KMS-11 (cell line): ENCODE measurements at regions not wholly inside any gene's neighbourhood (a gene's known extent, or its start where the extent isn't known, plus 50 kb on each side); places are given as distances from the start of the nearest gene placed in this dataset.

Experiments
- H2AFZ ChIP-seq: fragments of 200-600 bp; sonication (generic); 2 replicates; pipeline ENCODE4 v1.6.1; 2016; ENCODE audit warnings: antibody characterized with exemption, mixed run types, low read depth
- H3K27ac ChIP-seq: fragments of 200-600 bp; sonication (generic); 2 replicates; pipeline ENCODE4 v1.6.1; 2016; ENCODE audit warnings: mild to moderate bottlenecking, mixed run types
- H3K27me3 ChIP-seq: fragments of 200-600 bp; sonication (generic); 2 replicates; pipeline ENCODE4 v1.6.1; 2017; ENCODE audit warnings: mild to moderate bottlenecking, low read depth, mixed run types, moderate library complexity; ENCODE audit not compliant: insufficient read depth
- H3K36me3 ChIP-seq: fragments of 200-600 bp; sonication (generic); 2 replicates; pipeline ENCODE4 v1.6.1; 2017; ENCODE audit warnings: mild to moderate bottlenecking, mixed run types; ENCODE audit not compliant: insufficient read depth
- H3K4me1 ChIP-seq: fragments of 200-600 bp; sonication (generic); 2 replicates; pipeline ENCODE4 v1.6.1; 2016; ENCODE audit warnings: mild to moderate bottlenecking, low read depth, mixed run types; ENCODE audit not compliant: poor library complexity, severe bottlenecking
- H3K4me2 ChIP-seq: fragments of 200-600 bp; sonication (generic); 2 replicates; pipeline ENCODE4 v1.7.0; 2016; ENCODE audit warnings: mild to moderate bottlenecking, mixed run types
- H3K4me3 ChIP-seq: fragments of 200-600 bp; sonication (generic); IDR thresholded peaks from 2 replicates; pipeline ENCODE4 v1.6.1; 2017; ENCODE audit warnings: low read depth, low read length, mixed read lengths; ENCODE audit not compliant: insufficient read depth
- H3K79me2 ChIP-seq: fragments of 200-600 bp; sonication (generic); 2 replicates; pipeline ENCODE4 v1.6.1; 2016; ENCODE audit warnings: low read depth, mixed run types; ENCODE audit not compliant: insufficient read depth
- H3K9ac ChIP-seq: fragments of 200-600 bp; sonication (generic); 2 replicates; pipeline ENCODE4 v1.6.1; 2016; ENCODE audit warnings: mild to moderate bottlenecking, mixed run types
- H4K20me1 ChIP-seq: fragments of 200-600 bp; sonication (generic); 2 replicates; pipeline ENCODE4 v1.6.1; 2016; ENCODE audit warnings: mild to moderate bottlenecking, mixed run types; ENCODE audit not compliant: insufficient read depth
- CTCF ChIP-seq: fragments of 200-600 bp; sonication (generic); conservative IDR thresholded peaks from 2 replicates; pipeline ENCODE4 v1.6.1; 2017; ENCODE audit warnings: low read depth, mild to moderate bottlenecking, antibody characterized with exemption, low read length, moderate library complexity, mixed read lengths

- no peaks in the 10 kb centered on the region for H4K20me1 ChIP-seq
- no peak overlapping the region for H3K27ac ChIP-seq
- no peak overlapping the region for H3K4me3 ChIP-seq
- TF ChIP-seq CTCF: no peak
- no peaks in the 10 kb centered on the region for H3K36me3 ChIP-seq
- H2AFZ ChIP-seq: no peak overlapping the region
- H3K27me3 ChIP-seq: no peaks in the 10 kb centered on the region
- H3K79me2 ChIP-seq: no peaks in the 10 kb centered on the region
- H3K9ac ChIP-seq: no peak overlapping the region
- H3K4me1 ChIP-seq: no peaks in the 10 kb centered on the region
- H3K4me2 ChIP-seq: no peak overlapping the region
These were observed 2366.3 kb upstream of the C9orf72 start for GRCh38 chr9:29939559-29939958.

- TF ChIP-seq CTCF: no peak
- H3K27ac ChIP-seq: no peak overlapping the region
- no peaks in the 10 kb centered on the region for H3K27me3 ChIP-seq
These were observed 2371.7 kb upstream of the C9orf72 start for GRCh38 chr9:29945012-29945411.

GRCh38 chr9:29958469-29958868 lies 2385.2 kb upstream of the C9orf72 start:
- Histone ChIP-seq H3K79me2 (no peaks in the 10 kb centered on the region), H3K4me2 (no peak overlapping the region), H4K20me1 (no peaks in the 10 kb centered on the region), H3K4me3 (no peak overlapping the region), H3K27me3 (no peaks in the 10 kb centered on the region), H3K36me3 (no peaks in the 10 kb centered on the region), H2AFZ (no peak overlapping the region), H3K9ac (no peak overlapping the region), H3K27ac (no peak overlapping the region), H3K4me1 (no peaks in the 10 kb centered on the region)
- no peak for TF ChIP-seq CTCF

More at GRCh38 chr9:29945012-29945411, 2371.7 kb upstream of the C9orf72 start:
- H3K79me2 ChIP-seq: no peaks in the 10 kb centered on the region
- no peak overlapping the region for H3K4me2 ChIP-seq
- H3K9ac ChIP-seq: no peak overlapping the region
- H3K36me3 ChIP-seq: no peaks in the 10 kb centered on the region
- no peak overlapping the region for H2AFZ ChIP-seq
- no peaks in the 10 kb centered on the region for H3K4me1 ChIP-seq
- no peaks in the 10 kb centered on the region for H4K20me1 ChIP-seq
- no peak overlapping the region for H3K4me3 ChIP-seq

- Histone ChIP-seq H2AFZ (no peak overlapping the region), H3K4me1 (no peaks in the 10 kb centered on the region), H3K27me3 (no peaks in the 10 kb centered on the region), H3K27ac (no peak overlapping the region), H3K4me2 (no peak overlapping the region), H3K79me2 (no peaks in the 10 kb centered on the region), H4K20me1 (no peaks in the 10 kb centered on the region), H3K9ac (no peak overlapping the region), H3K36me3 (no peaks in the 10 kb centered on the region), H3K4me3 (no peak overlapping the region)
- TF ChIP-seq CTCF: no peak
These were observed 2392.6 kb upstream of the C9orf72 start for GRCh38 chr9:29965834-29966233.

- H3K9ac ChIP-seq: no peak overlapping the region
These were observed 2393.0 kb upstream of the C9orf72 start for GRCh38 chr9:29966247-29966646.

More at GRCh38 chr9:29966247-29966646, 2393.0 kb upstream of the C9orf72 start:
- Histone ChIP-seq H3K27me3 (no peaks in the 10 kb centered on the region), H2AFZ (no peak overlapping the region), H3K79me2 (no peaks in the 10 kb centered on the region), H3K4me2 (no peak overlapping the region), H4K20me1 (no peaks in the 10 kb centered on the region), H3K36me3 (no peaks in the 10 kb centered on the region), H3K4me3 (no peak overlapping the region), H3K4me1 (no peaks in the 10 kb centered on the region), H3K27ac (no peak overlapping the region)
- TF ChIP-seq CTCF: no peak
